ENCODE measurements at regions not wholly inside any gene's neighbourhood (a gene's known extent, or its start where the extent isn't known, plus 50 kb on each side); places are given as distances from the start of the nearest gene placed in this dataset.

DNA sequence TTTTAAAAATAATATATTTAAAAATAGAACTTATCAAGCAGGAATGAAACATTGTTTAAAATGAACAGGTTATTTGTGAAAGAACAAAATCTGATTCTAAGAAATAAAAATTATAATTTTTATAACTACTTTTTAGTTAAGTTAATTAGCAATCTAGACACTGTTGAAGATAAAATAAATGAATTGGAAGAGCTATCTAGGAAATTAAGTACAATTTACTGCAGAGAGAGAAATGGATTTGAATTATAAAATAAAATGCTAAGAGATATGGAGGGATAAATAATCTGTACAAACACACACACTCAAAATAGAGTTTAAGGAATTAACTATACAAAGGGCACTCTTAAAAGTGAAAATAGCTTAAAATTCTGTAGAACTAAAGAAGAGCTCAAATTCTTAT is 1123.1 kb downstream of the PLA2G4A start:
- Histone ChIP-seq H3K9me3 (replicated peaks) (peaks cover 69% of the 10 kb centered on the region), H3K4me1 (no peaks in the 10 kb centered on the region), H3K4me3 (no peak overlapping the region), H3K27ac (replicated peaks) (no peak overlapping the region), H3K36me3 (no peaks in the 10 kb centered on the region), H3K27me3 (ENCODE audit: low read depth) (no peaks in the 10 kb centered on the region)
- intact Hi-C loops (cut with micrococcal nuclease), result no loop called here
- DNase-seq, result no peak
- no peak for TF ChIP-seq CTCF (IDR thresholded peaks at IDR 0.05; ENCODE audit: borderline replicate concordance)

DNA sequence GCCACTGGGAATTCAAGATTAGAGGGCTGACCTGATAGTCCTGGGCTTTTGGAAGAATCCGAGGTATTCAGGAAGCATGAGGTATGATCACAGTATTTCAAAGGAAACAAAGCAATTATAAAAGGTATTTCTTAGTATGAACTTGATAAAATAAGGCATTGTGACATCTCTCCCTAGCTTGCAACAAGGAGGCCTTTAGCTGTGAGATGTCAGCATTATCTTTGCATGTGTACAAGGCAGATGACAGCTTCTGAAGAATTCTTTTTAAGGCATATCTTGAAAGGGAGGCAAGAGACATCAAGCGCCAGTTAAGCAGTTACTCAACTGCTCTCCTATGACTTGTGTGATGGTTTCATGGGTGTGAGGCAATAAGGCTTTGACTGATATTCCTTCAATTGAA is 1123.7 kb downstream of the PLA2G4A start:
- Histone ChIP-seq H3K36me3 (no peaks in the 10 kb centered on the region), H3K4me1 (no peaks in the 10 kb centered on the region), H3K9me3 (replicated peaks) (peaks cover 62% of the 10 kb centered on the region), H3K27me3 (ENCODE audit: low read depth) (no peaks in the 10 kb centered on the region), H3K27ac (replicated peaks) (no peak overlapping the region), H3K4me3 (no peak overlapping the region)
- no peak for DNase-seq
- TF ChIP-seq CTCF (IDR thresholded peaks at IDR 0.05; ENCODE audit: borderline replicate concordance), result no peak
- intact Hi-C loops (cut with micrococcal nuclease), result no loop called here

DNA sequence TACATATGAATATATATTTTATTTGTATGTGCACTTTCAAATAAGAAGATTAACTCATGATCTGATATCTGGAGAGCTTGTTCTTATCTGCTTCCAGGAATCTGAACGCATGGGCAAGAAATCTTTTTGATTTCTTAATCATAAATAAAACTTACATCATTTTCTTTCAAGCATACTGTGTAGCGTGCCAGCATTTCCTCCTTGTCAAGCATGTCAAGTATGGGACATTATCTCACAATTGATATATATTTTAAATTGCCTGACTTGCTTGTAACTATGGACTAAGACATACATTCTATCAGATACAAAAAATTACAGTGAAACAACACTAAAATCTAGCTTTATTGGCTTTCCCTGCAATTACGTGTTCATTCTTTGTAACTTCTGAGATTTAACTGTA is 1128.2 kb downstream of the PLA2G4A start:
- Histone ChIP-seq H3K4me3 (no peak overlapping the region), H3K27me3 (ENCODE audit: low read depth) (no peaks in the 10 kb centered on the region), H3K27ac (replicated peaks) (no peak overlapping the region), H3K36me3 (no peaks in the 10 kb centered on the region), H3K9me3 (replicated peaks) (peaks cover 19% of the 10 kb centered on the region), H3K4me1 (no peaks in the 10 kb centered on the region)
- intact Hi-C loops (cut with micrococcal nuclease), result no loop called here
- no peak for DNase-seq
- TF ChIP-seq CTCF (IDR thresholded peaks at IDR 0.05; ENCODE audit: borderline replicate concordance), result no peak

- intact Hi-C loops (cut with micrococcal nuclease), result no loop called here
- no peak for TF ChIP-seq CTCF (IDR thresholded peaks at IDR 0.05; ENCODE audit: borderline replicate concordance)
- Histone ChIP-seq H3K27me3 (ENCODE audit: low read depth) (no peaks in the 10 kb centered on the region), H3K4me1 (no peaks in the 10 kb centered on the region), H3K9me3 (replicated peaks) (peaks cover 6% of the 10 kb centered on the region), H3K36me3 (no peaks in the 10 kb centered on the region), H3K4me3 (no peak overlapping the region), H3K27ac (replicated peaks) (no peak overlapping the region)
- no peak for DNase-seq
These were observed 1129.5 kb downstream of the PLA2G4A start for GRCh38 chr1:187958207-187958606.

DNA sequence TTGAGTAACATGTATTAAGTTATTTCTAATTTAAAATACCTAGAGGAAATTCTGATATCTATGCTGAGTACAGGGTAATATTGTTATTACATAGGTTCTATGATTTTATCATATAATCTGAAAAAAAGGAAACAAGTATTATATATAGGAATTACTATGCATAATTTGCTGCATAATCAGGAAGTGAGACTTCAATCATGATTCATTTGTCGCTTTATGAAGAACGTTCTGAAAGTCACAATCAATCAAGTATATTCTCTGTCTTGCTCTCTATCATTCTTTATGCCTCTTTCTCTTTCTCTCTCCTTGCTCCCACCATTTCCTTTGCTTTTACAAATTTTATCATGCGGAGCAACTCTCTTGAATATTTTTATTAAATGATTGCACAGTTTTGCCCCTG is 1130.3 kb downstream of the PLA2G4A start:
- DNase-seq, result no peak
- H3K4me3 ChIP-seq, result no peak overlapping the region
- H3K27ac ChIP-seq (replicated peaks), result no peak overlapping the region
- no peaks in the 10 kb centered on the region for H3K9me3 ChIP-seq (replicated peaks)
- no peaks in the 10 kb centered on the region for H3K4me1 ChIP-seq
- no peaks in the 10 kb centered on the region for H3K36me3 ChIP-seq
- no peaks in the 10 kb centered on the region for H3K27me3 ChIP-seq (ENCODE audit: low read depth)
- intact Hi-C loops (cut with micrococcal nuclease), result no loop called here
- TF ChIP-seq CTCF (IDR thresholded peaks at IDR 0.05; ENCODE audit: borderline replicate concordance), result no peak

DNA sequence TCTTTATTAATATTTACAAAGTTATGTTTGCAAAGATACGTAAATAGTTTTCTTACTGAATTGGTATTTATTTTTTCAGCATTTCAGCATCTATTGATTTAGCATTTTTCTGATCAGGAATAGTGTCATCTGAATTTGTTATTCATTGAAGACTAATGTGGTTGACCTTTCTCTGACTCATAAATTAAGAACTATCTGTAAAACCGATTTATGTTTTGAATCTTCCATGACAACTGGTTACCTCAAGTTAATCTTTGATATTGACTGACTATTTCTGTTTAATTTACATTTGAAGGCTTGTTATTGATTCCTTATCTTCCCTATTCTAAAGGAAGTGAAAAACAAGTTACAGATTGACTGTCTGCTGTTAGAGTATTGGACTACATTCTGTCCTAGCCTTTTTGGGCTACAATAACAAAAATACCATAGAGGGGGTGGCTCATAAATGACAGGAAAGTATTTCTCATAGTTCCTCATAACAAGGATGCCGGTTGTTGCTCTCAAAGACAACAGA is 1131.4 kb downstream of the PLA2G4A start:
- Histone ChIP-seq H3K4me1 (no peaks in the 10 kb centered on the region), H3K9me3 (replicated peaks) (no peaks in the 10 kb centered on the region), H3K4me3 (no peak overlapping the region), H3K27me3 (ENCODE audit: low read depth) (no peaks in the 10 kb centered on the region), H3K36me3 (no peaks in the 10 kb centered on the region), H3K27ac (replicated peaks) (no peak overlapping the region)
- intact Hi-C loops (cut with micrococcal nuclease), result no loop called here
- TF ChIP-seq CTCF (IDR thresholded peaks at IDR 0.05; ENCODE audit: borderline replicate concordance), result no peak
- no peak for DNase-seq
